ENCODE measurements at regions not wholly inside any gene's neighbourhood (a gene's known extent, or its start where the extent isn't known, plus 50 kb on each side); places are given as distances from the start of the nearest gene placed in this dataset.
"Not testable (repeated sequence)": the region's sequence is repeated elsewhere in the genome, so short reads cannot be mapped to it uniquely, and the experiment has no call there.

DNA sequence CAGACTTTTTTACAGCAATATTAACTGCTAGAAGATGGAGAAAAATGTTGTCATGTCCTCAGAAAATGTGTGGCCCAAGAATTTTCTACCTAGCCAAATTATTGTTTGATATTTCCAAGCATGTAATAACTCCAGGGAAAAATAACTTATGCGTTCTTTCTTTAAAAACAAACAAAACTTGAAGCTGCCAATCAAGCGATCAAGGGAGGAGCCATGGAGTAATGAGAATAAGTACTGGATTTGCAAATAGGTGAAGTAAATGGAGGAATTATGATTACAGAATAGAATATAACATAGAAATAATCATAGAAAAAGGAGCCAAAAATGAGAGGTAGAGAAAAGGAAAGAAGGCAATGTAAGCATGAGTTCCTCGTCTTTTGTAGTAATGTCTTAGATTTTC is 225.3 kb downstream of the DLEU7 start:
- no peak for DNase-seq

DNA sequence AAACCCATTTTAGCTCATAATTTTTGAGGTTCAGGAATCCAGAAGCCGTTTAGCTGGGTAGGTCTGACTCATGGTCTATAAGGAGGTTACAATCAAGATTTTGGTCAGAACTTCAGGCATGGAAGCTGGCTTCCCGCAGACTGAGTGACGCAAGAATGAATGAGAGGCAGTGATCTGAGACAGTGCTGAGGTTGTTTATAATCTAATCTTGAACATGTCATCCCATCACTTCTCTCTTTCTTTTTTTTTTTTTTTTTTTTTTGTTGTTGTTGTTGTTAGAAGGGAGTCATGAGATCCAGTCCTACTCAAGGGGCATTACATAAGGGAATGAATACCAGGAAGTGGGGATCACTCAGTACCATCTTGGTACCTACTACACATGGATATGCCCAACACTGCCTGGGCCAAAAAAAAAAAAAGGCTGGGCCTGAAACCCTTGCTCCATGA is 217.4 kb downstream of the DLEU7 start:
- DNase-seq, result no peak

DNA sequence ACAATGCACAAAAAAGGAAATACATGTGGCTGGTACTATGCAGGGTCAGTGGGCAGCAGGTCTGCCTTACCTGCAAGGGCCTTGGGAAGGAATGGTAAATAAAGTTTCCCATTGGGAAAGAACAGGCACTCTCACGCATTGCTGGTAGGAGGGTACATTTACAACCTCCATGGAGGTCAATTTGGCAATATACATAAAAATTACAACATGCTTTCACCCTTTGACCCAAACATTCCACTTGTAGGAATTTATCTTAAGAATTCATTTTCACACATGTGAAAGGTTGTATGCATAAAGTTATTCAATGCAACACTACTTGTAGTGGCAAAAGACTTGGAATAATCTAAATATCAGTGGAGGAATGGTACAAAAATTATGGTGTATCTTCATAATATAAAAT is 216.4 kb downstream of the DLEU7 start:
- DNase-seq, result no peak

DNA sequence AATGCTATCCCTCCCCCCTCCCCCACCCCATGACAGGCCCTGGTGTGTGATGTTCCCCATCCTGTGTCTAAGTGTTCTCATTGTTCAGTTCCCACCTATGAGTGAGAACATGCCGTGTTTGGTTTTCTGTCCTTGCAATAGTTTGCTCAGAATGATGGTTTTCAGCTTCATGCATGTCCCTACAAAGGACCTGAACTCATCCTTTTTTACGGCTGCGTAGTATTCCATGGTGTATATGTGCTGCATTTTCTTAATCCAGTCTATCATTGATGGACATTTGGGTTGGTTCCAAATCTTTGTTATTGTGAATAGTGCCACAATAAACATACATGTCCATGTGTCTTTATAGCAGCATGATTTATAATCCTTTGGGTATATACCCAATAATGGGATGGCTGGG is 215.0 kb downstream of the DLEU7 start:
- DNase-seq, result not testable (repeated sequence)

GRCh38 chr13:50629497-50629896 is 214.0 kb downstream of the DLEU7 start:
- DNase-seq, result no peak

DNA sequence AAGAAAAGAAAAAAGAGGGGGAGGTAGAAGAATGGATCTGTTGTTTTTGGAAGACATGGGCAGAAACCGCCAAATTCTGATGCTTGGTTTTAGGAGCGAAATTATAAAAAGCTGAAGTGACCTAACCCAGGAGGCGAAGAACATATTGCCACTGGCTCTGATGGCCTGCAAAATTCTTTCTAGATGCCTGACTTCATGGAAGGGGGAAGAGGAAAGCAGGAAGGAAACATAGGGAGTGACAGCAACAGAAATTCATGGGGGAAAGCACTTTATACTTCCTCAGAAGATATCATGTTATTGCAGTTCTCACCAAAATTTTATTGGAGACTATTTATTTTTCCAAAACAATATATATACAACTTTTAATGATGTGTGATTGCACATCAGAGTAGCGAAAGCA is 213.5 kb downstream of the DLEU7 start:
- no peak for DNase-seq

GRCh38 chr13:50631041-50631440 is 212.5 kb downstream of the DLEU7 start:
- DNase-seq, result no peak

DNA sequence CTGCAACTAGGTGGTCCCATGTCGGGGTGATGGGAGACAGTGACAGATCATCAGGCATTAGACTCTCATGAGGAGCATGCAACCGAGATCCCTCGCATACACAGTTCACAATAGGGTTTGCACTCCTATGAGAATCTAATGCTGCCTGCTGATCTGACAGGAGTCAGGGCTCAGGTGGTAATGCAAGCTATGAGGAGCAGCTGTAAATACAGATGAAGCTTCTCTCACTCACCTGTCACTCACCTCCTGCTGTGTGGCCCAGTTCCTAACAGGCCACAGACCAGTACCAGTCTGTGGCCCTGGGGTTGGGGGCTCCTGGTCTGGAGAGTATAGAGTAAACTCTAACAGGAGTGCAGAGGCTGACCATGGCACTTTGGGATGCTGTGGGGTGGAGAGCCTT is 209.2 kb downstream of the DLEU7 start:
- no peak for DNase-seq

GRCh38 chr13:50635504-50635903 is 208.0 kb downstream of the DLEU7 start:
- DNase-seq, result no peak

DNA sequence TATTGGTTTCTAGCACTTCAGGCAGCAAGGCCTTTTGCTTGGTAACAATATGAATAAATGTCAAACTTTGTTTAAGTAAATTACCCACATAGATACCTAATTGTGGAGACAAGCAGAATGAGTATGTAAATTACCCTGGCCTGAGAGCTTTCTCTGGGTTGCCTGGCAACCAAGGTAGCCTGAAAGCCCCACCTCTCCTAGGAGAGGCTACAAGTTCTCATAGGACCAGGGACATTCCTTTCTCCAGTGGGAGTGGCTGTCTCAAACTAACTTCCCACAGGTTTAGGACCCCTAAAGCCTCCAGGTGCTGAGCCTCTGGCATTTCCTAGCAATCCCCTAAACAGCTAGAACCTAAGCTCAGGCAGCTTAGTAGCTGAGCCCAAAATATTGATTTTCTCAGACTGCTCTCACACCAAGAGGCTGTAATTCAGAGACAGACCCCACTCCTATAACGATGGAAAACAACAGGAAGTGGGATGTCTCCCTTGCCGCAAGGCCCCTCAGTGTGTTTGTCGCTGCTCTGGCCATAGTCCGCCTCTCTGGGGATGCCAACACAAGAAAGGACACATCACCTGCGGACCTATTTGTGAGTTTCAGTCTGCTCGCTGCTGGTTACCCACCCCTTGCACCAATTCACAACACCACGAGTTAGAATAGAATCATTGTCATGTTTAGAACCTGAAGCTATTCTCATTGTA is 207.3 kb downstream of the DLEU7 start:
- no peak for DNase-seq

- no peak for DNase-seq
Measured at GRCh38 chr13:50643060-50643459, 200.4 kb downstream of the DLEU7 start.

DNA sequence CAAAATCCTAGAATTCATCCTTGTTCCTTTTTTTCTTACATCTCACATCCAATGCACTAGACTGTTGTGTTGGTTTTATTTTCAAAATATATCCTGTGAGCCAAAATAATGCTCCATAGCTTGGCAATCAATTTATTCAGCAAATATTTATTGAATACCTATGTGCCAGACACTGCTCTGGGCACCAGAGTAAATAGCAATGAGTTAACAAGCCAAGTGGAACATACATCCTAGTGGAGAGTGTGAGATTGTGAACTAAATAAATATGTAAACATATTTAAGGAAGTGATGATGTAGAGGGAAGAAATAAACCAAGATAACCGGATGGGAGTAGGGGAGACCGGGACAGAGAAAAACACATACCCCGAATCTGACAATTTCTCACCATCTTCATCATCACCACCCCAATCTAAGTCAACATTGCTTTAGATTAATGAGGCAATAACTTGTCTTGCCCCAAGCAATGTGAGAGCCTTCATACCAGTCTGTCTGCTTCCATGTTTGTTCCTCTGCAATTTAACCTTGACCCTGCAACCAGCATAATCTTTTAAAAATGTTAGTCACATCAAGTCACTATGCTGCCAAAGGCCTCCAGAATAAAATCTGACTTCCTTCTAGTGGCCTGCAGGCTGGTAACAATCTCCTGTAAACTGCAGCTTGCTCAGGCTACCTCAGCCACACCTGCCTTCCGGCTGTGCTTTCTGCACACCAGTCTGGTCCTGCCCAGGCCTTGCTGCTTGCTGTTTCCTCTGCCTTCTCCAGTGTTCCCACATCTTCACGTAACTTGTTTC is 199.2 kb downstream of the DLEU7 start:
- no peak for DNase-seq

GRCh38 chr13:50645092-50645491 is 198.4 kb downstream of the DLEU7 start:
- no peak for DNase-seq

GRCh38 chr13:50646070-50646469 is 197.4 kb downstream of the DLEU7 start:
- DNase-seq, result no peak

- no peak for DNase-seq
Measured at GRCh38 chr13:50649211-50649610, 194.3 kb downstream of the DLEU7 start.

GRCh38 chr13:50650592-50651504 is 192.6 kb downstream of the DLEU7 start:
- DNase-seq, result no peak

DNA sequence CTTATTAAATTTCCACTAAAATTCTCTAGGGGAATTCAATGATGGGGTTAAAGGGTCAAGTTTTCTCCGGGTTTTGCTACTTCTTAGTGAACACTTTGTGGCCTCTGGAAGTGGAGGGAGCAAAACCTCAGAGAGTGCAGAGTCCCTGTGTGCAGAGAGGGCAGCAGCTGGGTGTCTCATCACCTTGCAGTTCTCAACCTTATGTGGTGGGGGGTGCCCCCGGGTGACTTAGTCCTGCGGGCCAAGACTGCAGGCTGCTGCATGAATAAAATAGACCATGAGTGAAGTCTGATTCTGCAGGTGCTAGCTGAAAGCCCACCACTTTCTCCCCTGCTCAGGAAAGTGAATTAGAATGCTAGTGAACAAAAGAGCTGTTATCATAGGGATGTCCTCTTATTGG is 191.6 kb downstream of the DLEU7 start:
- DNase-seq, result no peak

DNA sequence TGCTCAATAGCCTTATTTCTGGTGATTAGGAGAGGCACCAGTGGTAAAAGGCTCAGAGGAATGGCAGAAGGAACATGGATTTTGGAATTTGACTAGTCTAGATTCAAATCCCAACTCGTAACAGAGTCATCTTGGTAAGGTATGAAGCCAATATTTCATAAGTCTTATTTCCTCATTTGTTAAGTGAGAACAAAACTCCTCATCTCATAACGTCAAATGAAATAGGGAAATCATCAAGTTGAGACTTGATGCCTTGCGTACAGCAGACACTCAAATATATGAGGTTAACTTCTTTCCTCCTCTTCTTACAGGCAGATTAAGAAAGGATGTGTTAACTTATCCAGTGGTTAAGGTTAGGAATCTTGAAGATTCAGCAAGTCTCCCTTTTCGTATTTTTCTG is 189.2 kb downstream of the DLEU7 start:
- no peak for DNase-seq

- DNase-seq, result not testable (repeated sequence)
Measured at GRCh38 chr13:50661881-50662280, 181.6 kb downstream of the DLEU7 start.

- DNase-seq, result no peak
Measured at GRCh38 chr13:50664951-50665350, 178.5 kb downstream of the DLEU7 start.

- DNase-seq, result no peak
Measured at GRCh38 chr13:50668049-50668448, 175.4 kb downstream of the DLEU7 start.

- no peak for DNase-seq
Measured at GRCh38 chr13:50668691-50669271, 174.7 kb downstream of the DLEU7 start.

DNA sequence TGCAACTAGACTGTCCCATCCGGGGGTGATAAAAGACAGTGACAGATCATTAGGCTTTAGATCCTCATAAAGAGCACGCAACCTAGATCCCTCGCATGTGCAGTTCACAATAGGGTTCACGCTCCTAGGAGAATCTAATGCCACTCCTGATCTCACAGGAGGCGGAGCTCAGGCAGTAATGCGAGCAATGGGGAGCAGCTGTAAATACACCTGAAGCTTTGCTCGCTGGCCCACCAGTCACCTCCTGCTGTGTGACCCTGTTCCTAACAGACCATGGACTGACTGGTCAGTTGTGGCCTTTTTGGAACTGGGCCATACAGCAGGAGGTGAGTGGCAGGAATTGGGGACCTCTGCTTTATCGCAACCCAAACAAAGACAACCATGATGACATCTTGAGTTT is 173.2 kb downstream of the DLEU7 start:
- DNase-seq, result no peak

All from HCEC 1CT (cell line).